ENCODE measurements at regions not wholly inside any gene's neighbourhood (a gene's known extent, or its start where the extent isn't known, plus 50 kb on each side); places are given as distances from the start of the nearest gene placed in this dataset.

- no peak for TF ChIP-seq ZFP30 (CRISPR knock-in tag; IDR thresholded peaks at IDR 0.05)
- TF ChIP-seq TCF4 (CRISPR knock-in tag; IDR thresholded peaks at IDR 0.05; ENCODE audit: borderline replicate concordance): no peak
- TF ChIP-seq ZFP3 (CRISPR knock-in tag; IDR thresholded peaks at IDR 0.05): no peak
- TF ChIP-seq, protein P1, sequence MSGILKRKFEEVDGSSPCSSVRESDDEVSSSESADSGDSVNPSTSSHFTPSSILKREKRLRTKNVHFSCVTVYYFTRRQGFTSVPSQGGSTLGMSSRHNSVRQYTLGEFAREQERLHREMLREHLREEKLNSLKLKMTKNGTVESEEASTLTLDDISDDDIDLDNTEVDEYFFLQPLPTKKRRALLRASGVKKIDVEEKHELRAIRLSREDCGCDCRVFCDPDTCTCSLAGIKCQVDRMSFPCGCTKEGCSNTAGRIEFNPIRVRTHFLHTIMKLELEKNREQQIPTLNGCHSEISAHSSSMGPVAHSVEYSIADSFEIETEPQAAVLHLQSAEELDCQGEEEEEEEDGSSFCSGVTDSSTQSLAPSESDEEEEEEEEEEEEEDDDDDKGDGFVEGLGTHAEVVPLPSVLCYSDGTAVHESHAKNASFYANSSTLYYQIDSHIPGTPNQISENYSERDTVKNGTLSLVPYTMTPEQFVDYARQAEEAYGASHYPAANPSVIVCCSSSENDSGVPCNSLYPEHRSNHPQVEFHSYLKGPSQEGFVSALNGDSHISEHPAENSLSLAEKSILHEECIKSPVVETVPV (CRISPR knock-in tag; IDR thresholded peaks at IDR 0.05): no peak
- no peak for TF ChIP-seq RARB (CRISPR knock-in tag; IDR thresholded peaks at IDR 0.05)
- TF ChIP-seq SNAI2 (CRISPR knock-in tag; IDR thresholded peaks at IDR 0.05): no peak
- TF ChIP-seq TOX (CRISPR knock-in tag; IDR thresholded peaks at IDR 0.05; ENCODE audit: borderline replicate concordance): no peak
- no peak for TF ChIP-seq BACH2 (CRISPR knock-in tag; IDR thresholded peaks at IDR 0.05; ENCODE audit: borderline replicate concordance)
- TF ChIP-seq PPARA (CRISPR knock-in tag; IDR thresholded peaks at IDR 0.05; ENCODE audit: borderline replicate concordance): no peak
- TF ChIP-seq, protein P2, sequence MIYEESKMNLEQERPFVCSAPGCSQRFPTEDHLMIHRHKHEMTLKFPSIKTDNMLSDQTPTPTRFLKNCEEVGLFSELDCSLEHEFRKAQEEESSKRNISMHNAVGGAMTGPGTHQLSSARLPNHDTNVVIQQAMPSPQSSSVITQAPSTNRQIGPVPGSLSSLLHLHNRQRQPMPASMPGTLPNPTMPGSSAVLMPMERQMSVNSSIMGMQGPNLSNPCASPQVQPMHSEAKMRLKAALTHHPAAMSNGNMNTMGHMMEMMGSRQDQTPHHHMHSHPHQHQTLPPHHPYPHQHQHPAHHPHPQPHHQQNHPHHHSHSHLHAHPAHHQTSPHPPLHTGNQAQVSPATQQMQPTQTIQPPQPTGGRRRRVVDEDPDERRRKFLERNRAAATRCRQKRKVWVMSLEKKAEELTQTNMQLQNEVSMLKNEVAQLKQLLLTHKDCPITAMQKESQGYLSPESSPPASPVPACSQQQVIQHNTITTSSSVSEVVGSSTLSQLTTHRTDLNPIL (CRISPR knock-in tag; IDR thresholded peaks at IDR 0.05; ENCODE audit: low read depth): no peak
- no peak for TF ChIP-seq ZNF8 (CRISPR knock-in tag; IDR thresholded peaks at IDR 0.05)
These were observed 174.7 kb downstream of the DLEU7 start for GRCh38 chr13:50668691-50669271.

All from SK-N-SH treated with all-trans-retinoic acid at 6 μM for 48 hours (cell line).